Motor neuron (in vitro differentiated cells): ENCODE measurements at regions not wholly inside any gene's neighbourhood (a gene's known extent, or its start where the extent isn't known, plus 50 kb on each side); places are given as distances from the start of the nearest gene placed in this dataset.
"Not testable (repeated sequence)": the region's sequence is repeated elsewhere in the genome, so short reads cannot be mapped to it uniquely, and the experiment has no call there.

ENCODE experiments used
- ATAC-seq, 8 experiments: fragments of 200-7000 bp; cut with Tn5 transposase; replicated peaks in 6 of 8; 2 replicates each; pipeline ENCODE4 v1.8.0; 2021; ENCODE audit warnings: mild to moderate bottlenecking in 8 of 8, moderate library complexity in 8 of 8
- H3K27ac ChIP-seq, 2 donors: fragments of 250-450 bp; sonication (Bioruptor Pico); 2 replicates each; pipeline ENCODE4 v1.9.0; 2021; ENCODE audit warnings: antibody characterized with exemption in 2 of 2, mild to moderate bottlenecking in 2 of 2, moderate library complexity in 1 of 2
- H3K4me1 ChIP-seq, 2 donors: fragments of 250-450 bp; sonication (Bioruptor Pico); replicated peaks in 1 of 2; 2 replicates each; pipeline ENCODE4 v1.6.1; 2021; ENCODE audit warnings: antibody characterized with exemption in 2 of 2, mild to moderate bottlenecking in 2 of 2, moderate library complexity in 1 of 2
- H3K4me3 ChIP-seq, 5 donors: fragments of 250-450 bp; sonication (Bioruptor Pico); 2 replicates each; pipeline ENCODE4 v1.9.0; 2021; ENCODE audit warnings: antibody characterized with exemption in 5 of 5, mild to moderate bottlenecking in 5 of 5, moderate library complexity in 4 of 5
- WGBS, 10 experiments: fragments of 450-650 bp; shearing (Covaris generic); methylation state at CpG; one replicate each; pipeline ENCODE4 v1.0.0; 2022; 5-methylcytosine and 5-hydroxymethylcytosine counted together
- in situ Hi-C, 9 experiments: fragments of 400-800 bp; cut with MboI; loops; one replicate each; pipeline ENCODE4 v1.15.0; 2021; ENCODE audit warnings: low sequenced_read_pairs in 9 of 9, low pct_unique_long_range_greater_than_20kb in 2 of 9; ENCODE audit not compliant: unreplicated experiment in 9 of 9

DNA sequence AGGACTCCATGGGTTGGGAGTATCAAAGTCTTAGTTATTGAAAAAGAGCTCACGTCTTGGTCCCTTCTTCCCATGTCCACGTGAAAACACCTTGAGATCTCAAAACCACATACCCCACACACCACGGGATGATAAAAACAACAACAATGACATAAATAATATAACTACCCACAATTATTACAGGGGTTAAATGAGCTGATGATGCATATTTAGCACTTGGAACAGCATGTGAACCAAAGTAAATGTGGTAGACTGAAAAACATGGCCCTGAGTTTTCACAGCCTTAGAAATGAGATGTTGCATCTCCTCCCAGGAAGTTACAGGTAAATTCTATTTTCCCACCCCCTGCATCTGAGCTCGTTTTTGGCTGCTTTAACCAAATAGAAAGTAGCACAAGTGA lies 208.9 kb downstream of the C16orf95 start:
- Histone ChIP-seq H3K4me3 (no peak overlapping the region), H3K27ac (no peak overlapping the region), H3K4me1 (peaks cover 0 to 10% of the 10 kb centered on the region in 2 donors)
- in situ Hi-C loops, result no loop called here
- 10 to 91% (median 68%) methylated on average over 2 to 4 of the region's 4 CpGs; no CpG with 5 or more reads in 5 of the 10 experiments for WGBS, 10 experiments
- ATAC-seq, result no peak

- whole genome bisulfite sequencing, 10 experiments, result 50 to 100% (median 100%) methylated on average over 1 of the region's 1 CpG; no CpG with 5 or more reads in 5 of the 10 experiments
- ATAC-seq, result no peak
- no peak overlapping the region for H3K27ac ChIP-seq
- H3K4me3 ChIP-seq, result no peak overlapping the region
- in situ Hi-C loops, result no loop called here
- H3K4me1 ChIP-seq, result peaks cover 0 to 10% of the 10 kb centered on the region in 2 donors
Measured at GRCh38 chr16:87108941-87109340, 208.3 kb downstream of the C16orf95 start.

- Histone ChIP-seq H3K4me3 (no peak overlapping the region), H3K27ac (no peak overlapping the region), H3K4me1 (peaks cover 0 to 7% of the 10 kb centered on the region in 2 donors)
- in situ Hi-C loops, result no loop called here
- no peak for ATAC-seq
- 50 to 100% (median 95%) methylated on average over 1 to 5 of the region's 5 CpGs; no CpG with 5 or more reads in 2 of the 10 experiments for WGBS, 10 experiments
Measured at GRCh38 chr16:87114832-87115231, 202.4 kb downstream of the C16orf95 start.

- ATAC-seq, result no peak
- Histone ChIP-seq H3K4me3 (no peak overlapping the region), H3K4me1 (peaks cover 0 to 2% of the 10 kb centered on the region in 2 donors), H3K27ac (no peak overlapping the region)
- 0 to 100% (median 90%) methylated on average over 1 to 6 of the region's 6 CpGs; no CpG with 5 or more reads in 2 of the 10 experiments for WGBS, 10 experiments
- in situ Hi-C loops, result no loop called here
Measured at GRCh38 chr16:87115646-87116045, 201.5 kb downstream of the C16orf95 start.

GRCh38 chr16:87117936-87118335 lies 199.3 kb downstream of the C16orf95 start:
- Histone ChIP-seq H3K4me1 (no peaks in the 10 kb centered on the region), H3K4me3 (no peak overlapping the region), H3K27ac (no peak overlapping the region)
- no peak for ATAC-seq
- in situ Hi-C loops, result no loop called here
- 0 to 92% (median 79%) methylated on average over 1 to 11 of the region's 12 CpGs; no CpG with 5 or more reads in 2 of the 10 experiments for WGBS, 10 experiments

DNA sequence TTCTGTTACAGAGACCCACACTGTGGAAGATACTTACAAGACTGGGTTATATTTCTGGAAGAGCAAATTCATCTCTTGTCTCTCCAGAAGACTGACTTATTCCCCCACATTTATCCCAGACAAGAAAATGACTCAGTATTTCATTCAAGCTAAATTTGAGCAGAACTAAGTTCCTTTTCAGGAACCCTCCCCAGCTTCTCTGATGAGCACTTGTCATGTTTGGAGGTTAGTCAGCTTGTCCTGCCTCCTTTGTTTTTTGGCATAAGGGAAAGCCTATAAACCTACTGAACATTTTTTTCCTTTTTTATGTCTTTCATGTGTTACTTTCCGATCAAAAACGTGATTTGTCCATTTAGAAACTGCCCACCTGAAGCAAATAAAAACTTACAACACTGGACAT lies 198.0 kb downstream of the C16orf95 start:
- no peak for ATAC-seq
- Histone ChIP-seq H3K4me1 (no peaks in the 10 kb centered on the region), H3K27ac (no peak overlapping the region), H3K4me3 (no peak overlapping the region)
- in situ Hi-C loops, result no loop called here
- 0 to 100% (median 60%) methylated on average over 1 to 2 of the region's 2 CpGs; no CpG with 5 or more reads in 2 of the 10 experiments for WGBS, 10 experiments

- no peak for ATAC-seq
- WGBS, 10 experiments, result 33 to 88% (median 78%) methylated on average over 1 to 9 of the region's 9 CpGs; no CpG with 5 or more reads in 4 of the 10 experiments
- no peaks in the 10 kb centered on the region for H3K4me1 ChIP-seq
- H3K27ac ChIP-seq, result no peak overlapping the region
- in situ Hi-C loops, result no loop called here
- H3K4me3 ChIP-seq, result no peak overlapping the region
Measured at GRCh38 chr16:87119748-87120147, 197.4 kb downstream of the C16orf95 start.

DNA sequence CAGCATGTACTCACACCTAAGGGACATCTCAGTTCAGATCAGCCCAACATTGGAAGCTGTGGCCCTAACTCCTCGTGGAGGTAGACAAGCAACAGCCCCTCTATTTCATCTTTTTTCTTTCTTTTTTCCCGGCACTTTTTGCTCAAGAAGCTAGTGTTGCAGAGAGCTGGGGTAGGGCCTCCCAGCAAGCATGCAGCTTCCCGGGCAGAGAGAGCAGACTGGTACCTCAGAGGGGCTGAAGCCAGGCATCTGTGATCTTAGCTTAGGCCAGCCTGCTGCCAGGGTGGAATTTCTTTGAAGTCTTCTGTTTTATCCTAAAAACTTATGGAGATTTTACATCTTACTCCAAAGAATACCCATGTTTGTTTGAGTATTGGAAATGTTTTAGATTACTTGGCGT lies 195.4 kb downstream of the C16orf95 start:
- H3K4me1 ChIP-seq, result no peaks in the 10 kb centered on the region
- in situ Hi-C loops, result no loop called here
- H3K4me3 ChIP-seq, result no peak overlapping the region
- no peak for ATAC-seq
- H3K27ac ChIP-seq, result no peak overlapping the region
- WGBS, 10 experiments, result 6 to 100% (median 66%) methylated on average over 1 to 4 of the region's 4 CpGs; no CpG with 5 or more reads in 1 of the 10 experiments

GRCh38 chr16:87123356-87124001 lies 193.7 kb downstream of the C16orf95 start:
- no peak overlapping the region for H3K4me3 ChIP-seq
- H3K27ac ChIP-seq, result no peak overlapping the region
- WGBS, 10 experiments, result 80 to 100% (median 93%) methylated on average over 3 to 4 of the region's 12 CpGs; no CpG with 5 or more reads in 4 of the 10 experiments
- no peak for ATAC-seq
- in situ Hi-C loops, result no loop called here
- no peaks in the 10 kb centered on the region for H3K4me1 ChIP-seq

GRCh38 chr16:87124405-87124804 lies 192.8 kb downstream of the C16orf95 start:
- H3K27ac ChIP-seq, H3K4me1 ChIP-seq, ATAC-seq, in situ Hi-C loops, H3K4me3 ChIP-seq: not testable (repeated sequence)
- WGBS, 10 experiments, result 75 to 100% (median 91%) methylated on average over 1 to 7 of the region's 9 CpGs; no CpG with 5 or more reads in 6 of the 10 experiments

GRCh38 chr16:87125206-87126155 lies 191.7 kb downstream of the C16orf95 start:
- ATAC-seq, result no peak
- 73 to 93% (median 90%) methylated on average over 2 to 15 of the region's 38 CpGs; no CpG with 5 or more reads in 5 of the 10 experiments for WGBS, 10 experiments
- Histone ChIP-seq H3K4me3 (no peak overlapping the region), H3K4me1 (no peaks in the 10 kb centered on the region), H3K27ac (no peak overlapping the region)
- in situ Hi-C loops, result no loop called here

DNA sequence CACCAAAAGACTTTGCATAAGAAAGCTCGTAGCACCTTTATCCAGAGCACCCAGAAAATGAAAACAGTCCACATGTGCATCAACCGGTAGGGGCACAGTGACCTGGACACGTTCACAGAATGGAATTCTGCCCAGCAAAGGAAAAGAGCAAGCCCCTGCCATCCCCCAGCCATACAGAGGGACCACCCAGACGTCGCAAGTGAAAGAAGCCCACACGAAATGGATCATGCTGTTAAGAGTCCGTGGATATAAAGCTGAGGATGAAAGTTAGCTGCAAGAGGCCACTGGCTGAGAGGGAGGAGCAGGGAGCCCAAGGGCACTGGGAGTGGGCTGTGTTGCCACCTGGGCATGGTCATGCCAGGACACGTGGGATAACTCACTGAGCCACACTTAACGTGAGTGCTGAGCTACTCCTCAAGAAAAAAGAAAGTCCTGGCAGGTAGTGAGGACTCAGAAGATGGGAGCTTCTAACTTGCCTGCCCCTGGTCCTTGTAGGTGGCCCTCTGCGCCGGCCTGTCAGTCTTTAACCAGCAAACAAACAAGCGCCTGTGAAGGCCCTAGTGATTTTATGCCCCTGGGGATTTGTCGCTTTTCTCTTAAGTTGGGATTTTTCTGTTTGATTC lies 190.7 kb downstream of the C16orf95 start:
- 44 to 86% (median 59%) methylated on average over 1 to 7 of the region's 13 CpGs; no CpG with 5 or more reads in 4 of the 10 experiments for WGBS, 10 experiments
- ATAC-seq, result no peak

More for the DNA sequence above, 190.7 kb downstream of the C16orf95 start:
- H3K27ac ChIP-seq, result no peak overlapping the region
- in situ Hi-C loops, result no loop called here
- H3K4me1 ChIP-seq, result no peaks in the 10 kb centered on the region
- no peak overlapping the region for H3K4me3 ChIP-seq
